GM23248 (cell line): ENCODE measurements at regions not wholly inside any gene's neighbourhood (a gene's known extent, or its start where the extent isn't known, plus 50 kb on each side); places are given as distances from the start of the nearest gene placed in this dataset.

Source experiments
- DNase-seq: peaks from one replicate; pipeline ENCODE4 v3.0.0-alpha.2; 2015
- H2AFZ ChIP-seq: fragments of 200-600 bp; sonication (generic); 2 replicates; pipeline ENCODE4 v1.6.1; 2016; ENCODE audit warnings: antibody characterized with exemption
- H3F3A ChIP-seq: fragments of 200-600 bp; sonication (generic); 2 replicates; pipeline ENCODE4 v1.6.1; 2016; ENCODE audit warnings: mild to moderate bottlenecking, antibody characterized with exemption, mixed run types; ENCODE audit not compliant: insufficient read depth
- H3K27ac ChIP-seq: fragments of 200-600 bp; sonication (generic); 2 replicates; pipeline ENCODE4 v1.5.1; 2016; ENCODE audit warnings: mild to moderate bottlenecking
- H3K27me3 ChIP-seq: fragments of 200-600 bp; sonication (generic); replicated peaks from 2 replicates; pipeline ENCODE4 v1.6.1; 2016; ENCODE audit warnings: mild to moderate bottlenecking; ENCODE audit not compliant: insufficient read depth
- H3K36me3 ChIP-seq: fragments of 200-600 bp; sonication (generic); 2 replicates; pipeline ENCODE4 v1.6.1; 2016; ENCODE audit warnings: low read depth, mild to moderate bottlenecking
- H3K4me1 ChIP-seq: fragments of 200-600 bp; sonication (generic); 2 replicates; pipeline ENCODE4 v1.6.1; 2016; ENCODE audit warnings: mild to moderate bottlenecking; ENCODE audit not compliant: insufficient read depth
- H3K4me2 ChIP-seq: fragments of 200-600 bp; sonication (generic); one replicate; pipeline ENCODE4 v1.6.1; 2016; ENCODE audit warnings: mild to moderate bottlenecking; ENCODE audit not compliant: unreplicated experiment
- H3K4me3 ChIP-seq: fragments of 200-600 bp; sonication (generic); 2 replicates; pipeline ENCODE4 v1.5.1; 2016; ENCODE audit warnings: mild to moderate bottlenecking
- H3K79me2 ChIP-seq: fragments of 200-600 bp; sonication (generic); 2 replicates; pipeline ENCODE4 v1.6.1; 2016; ENCODE audit warnings: mild to moderate bottlenecking; ENCODE audit not compliant: insufficient read depth
- H3K9ac ChIP-seq: fragments of 200-600 bp; sonication (generic); 2 replicates; pipeline ENCODE4 v1.6.1; 2016; ENCODE audit warnings: mild to moderate bottlenecking
- H3K9me2 ChIP-seq: fragments of 200-600 bp; sonication (generic); 2 replicates; pipeline ENCODE4 v1.6.1; 2016; ENCODE audit warnings: mixed run types, mild to moderate bottlenecking, moderate library complexity; ENCODE audit not compliant: insufficient read depth
- H3K9me3 ChIP-seq: fragments of 200-600 bp; sonication (generic); one replicate; pipeline ENCODE4 v1.6.1; 2017; ENCODE audit warnings: low read depth
- H4K20me1 ChIP-seq: fragments of 200-600 bp; sonication (generic); 2 replicates; pipeline ENCODE4 v1.6.0; 2016; ENCODE audit not compliant: insufficient read depth
- EZH2 ChIP-seq: fragments of 200-600 bp; sonication (generic); IDR thresholded peaks from 2 replicates; pipeline ENCODE4 v1.6.1; 2018; ENCODE audit warnings: antibody characterized with exemption, mild to moderate bottlenecking; ENCODE audit not compliant: insufficient read depth, poor library complexity, severe bottlenecking
- EZH2phosphoT487 ChIP-seq: fragments of 200-600 bp; sonication (generic); IDR thresholded peaks from 2 replicates; pipeline ENCODE4 v1.6.1; 2018; ENCODE audit warnings: antibody characterized with exemption, moderate library complexity, mild to moderate bottlenecking, low read depth; ENCODE audit not compliant: insufficient read depth
- WGBS, 2 experiments: methylation state at CpG; one replicate each; pipeline ENCODE4 v1.1.6; 2015 to 2017; ENCODE audit warnings: low lambda C conversion rate in 2 of 2, low coverage in 1 of 2; ENCODE audit errors: missing lambda C conversion rate in 2 of 2; 5-methylcytosine and 5-hydroxymethylcytosine counted together
- in situ Hi-C: fragments of 300-500 bp; cut with MboI; formaldehyde crosslinking; loops from 2 replicates; pipeline ENCODE4 v1.15.0; 2020

GRCh38 chr15:77549576-77550288 lies 83.0 kb downstream of the LINGO1 start:
- 70% methylated on average over 4 to 5 of the region's 5 CpGs for WGBS, 2 experiments
- in situ Hi-C loops = no loop called here
- Histone ChIP-seq H3K27me3 (no peaks in the 10 kb centered on the region), H3K9me3 (no peaks in the 10 kb centered on the region), H3K9ac (no peak overlapping the region), H2AFZ (no peak overlapping the region), H3K4me2 (no peak overlapping the region), H3F3A (0 out of 2 replicates have a peak, but pooled peaks cover 12% of the 10 kb centered on the region), H3K79me2 (no peaks in the 10 kb centered on the region), H3K9me2 (no peaks in the 10 kb centered on the region), H3K36me3 (no peaks in the 10 kb centered on the region), H3K4me3 (no peak overlapping the region), H4K20me1 (no peaks in the 10 kb centered on the region), H3K4me1 (peaks cover 12% of the 10 kb centered on the region), H3K27ac (no peak overlapping the region)
- no peak for DNase-seq
- TF ChIP-seq EZH2 = no peak
- TF ChIP-seq EZH2phosphoT487 = no peak

DNA sequence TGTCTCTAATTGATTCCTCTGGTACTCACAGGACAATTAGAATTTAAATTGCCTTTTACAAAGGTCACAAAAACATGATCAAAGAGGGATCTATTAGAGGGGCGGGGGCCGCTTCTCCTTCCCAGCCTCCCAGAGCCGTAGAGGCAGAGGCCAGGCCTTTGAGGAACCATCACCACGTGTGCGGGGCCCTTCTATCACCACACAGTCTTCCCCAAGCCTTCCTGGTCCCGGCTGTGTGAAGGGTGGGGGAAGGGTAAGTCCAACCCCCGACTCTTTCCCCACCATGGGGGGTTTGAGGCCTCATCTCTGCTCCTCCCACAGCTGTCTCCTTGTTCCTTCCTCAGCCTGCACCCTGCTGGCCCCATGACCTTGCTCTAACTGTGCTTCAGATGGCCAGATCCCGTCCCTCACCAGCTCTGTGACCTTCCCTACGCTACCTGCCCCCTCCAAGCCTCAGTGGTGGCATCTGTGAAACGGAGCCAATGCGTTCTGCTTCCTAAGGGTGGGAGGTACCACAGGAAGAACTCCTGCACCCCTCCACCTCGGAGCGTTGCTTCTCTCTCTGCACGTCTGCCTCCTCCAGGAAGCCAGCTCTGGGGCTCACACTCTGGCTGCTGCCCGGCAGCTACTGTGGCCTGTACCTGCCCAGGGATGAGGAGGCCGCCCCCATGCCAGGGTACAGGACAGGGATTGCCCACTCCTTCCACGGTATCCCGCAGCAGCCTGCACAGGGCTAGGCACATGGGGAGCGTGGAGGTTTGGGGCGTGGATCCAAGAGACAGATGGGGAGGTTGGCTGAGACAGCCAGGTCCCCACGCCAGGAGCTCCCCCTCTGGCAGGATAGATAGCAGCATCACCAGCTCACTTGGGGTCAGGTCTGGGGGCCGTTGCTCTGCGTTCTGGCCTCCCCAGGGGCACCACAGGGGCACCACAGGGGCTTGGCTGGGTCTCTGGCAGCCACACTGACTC lies 83.8 kb downstream of the LINGO1 start:
- Histone ChIP-seq H3K9me3 (no peaks in the 10 kb centered on the region), H3K4me2 (no peak overlapping the region), H3K27ac (no peak overlapping the region), H3K9me2 (no peaks in the 10 kb centered on the region), H3K4me3 (no peak overlapping the region), H3K27me3 (no peaks in the 10 kb centered on the region), H3K79me2 (no peaks in the 10 kb centered on the region), H4K20me1 (no peaks in the 10 kb centered on the region), H3K9ac (no peak overlapping the region), H3K36me3 (no peaks in the 10 kb centered on the region), H3K4me1 (peaks cover 12% of the 10 kb centered on the region), H2AFZ (no peak overlapping the region), H3F3A (0 out of 2 replicates have a peak, but pooled peaks cover 12% of the 10 kb centered on the region)
- no peak for TF ChIP-seq EZH2phosphoT487
- no peak for TF ChIP-seq EZH2
- no peak for DNase-seq
- WGBS, 2 experiments = 76 to 80% methylated on average over 23 of the region's 23 CpGs
- in situ Hi-C loops = no loop called here

- no peak for TF ChIP-seq EZH2phosphoT487
- no peak for TF ChIP-seq EZH2
- in situ Hi-C loops = no loop called here
- no peak for DNase-seq
- Histone ChIP-seq H3K4me2 (no peak overlapping the region), H3K27ac (no peak overlapping the region), H3K9ac (no peak overlapping the region), H3K9me2 (no peaks in the 10 kb centered on the region), H3K9me3 (no peaks in the 10 kb centered on the region), H3F3A (0 out of 2 replicates have a peak, but pooled peaks cover 12% of the 10 kb centered on the region), H3K36me3 (no peaks in the 10 kb centered on the region), H3K27me3 (no peaks in the 10 kb centered on the region), H4K20me1 (no peaks in the 10 kb centered on the region), H3K4me1 (peaks cover 13% of the 10 kb centered on the region), H3K79me2 (no peaks in the 10 kb centered on the region), H3K4me3 (no peak overlapping the region), H2AFZ (no peak overlapping the region)
- WGBS, 2 experiments = 81% methylated on average over 17 to 19 of the region's 19 CpGs
Observed at GRCh38 chr15:77547801-77548588, 84.7 kb downstream of the LINGO1 start.

- no peak for TF ChIP-seq EZH2phosphoT487
- TF ChIP-seq EZH2 = no peak
Observed at GRCh38 chr15:77546870-77547269, 85.8 kb downstream of the LINGO1 start.

More at GRCh38 chr15:77546870-77547269, 85.8 kb downstream of the LINGO1 start:
- H3F3A ChIP-seq = 0 out of 2 replicates have a peak, but pooled peaks cover 12% of the 10 kb centered on the region
- no peaks in the 10 kb centered on the region for H3K9me3 ChIP-seq
- no peaks in the 10 kb centered on the region for H4K20me1 ChIP-seq
- no peaks in the 10 kb centered on the region for H3K36me3 ChIP-seq
- no peaks in the 10 kb centered on the region for H3K27me3 ChIP-seq
- no peaks in the 10 kb centered on the region for H3K79me2 ChIP-seq
- DNase-seq = no peak
- no peak overlapping the region for H2AFZ ChIP-seq
- peaks cover 23% of the 10 kb centered on the region for H3K4me1 ChIP-seq
- no peak overlapping the region for H3K4me2 ChIP-seq
- H3K9ac ChIP-seq = no peak overlapping the region
- H3K27ac ChIP-seq = no peak overlapping the region
- WGBS, 2 experiments = 95 to 100% methylated on average over 1 of the region's 1 CpG
- in situ Hi-C loops = no loop called here
- no peaks in the 10 kb centered on the region for H3K9me2 ChIP-seq
- no peak overlapping the region for H3K4me3 ChIP-seq
